ENCODE measurements at regions not wholly inside any gene's neighbourhood (a gene's known extent, or its start where the extent isn't known, plus 50 kb on each side); places are given as distances from the start of the nearest gene placed in this dataset.
A peak's percentile ranks its signal among the peaks of the same experiment; 100 is the strongest.

GRCh38 chr6:152863618-152864326, 113.2 kb downstream of the VIP start:
- in situ Hi-C loops (cut with MboI; ENCODE audit: low sequenced_read_pairs in 4 of 4) (loop anchor here in 3 of 4 donors (10.0 to 25.0 kb wide), 2 partner anchors 161 to 174 kb away; no protein-coding TSS in a partner anchor), intact Hi-C loops (cut with DNase I; ENCODE audit: low total_unique reads) (loop anchor here (1.0 to 2.0 kb wide), 3 partner anchors 35 to 161 kb away; no protein-coding TSS in a partner anchor)
- H3K9me3 ChIP-seq, result no peaks in the 10 kb centered on the region
- ATAC-seq (peak; percentile 65 to 82), DNase-seq (peak; percentile 25 to 38)
- H3K27ac ChIP-seq, result no peak overlapping the region
- no peak overlapping the region for H3K4me3 ChIP-seq
- TF ChIP-seq, protein P1, sequence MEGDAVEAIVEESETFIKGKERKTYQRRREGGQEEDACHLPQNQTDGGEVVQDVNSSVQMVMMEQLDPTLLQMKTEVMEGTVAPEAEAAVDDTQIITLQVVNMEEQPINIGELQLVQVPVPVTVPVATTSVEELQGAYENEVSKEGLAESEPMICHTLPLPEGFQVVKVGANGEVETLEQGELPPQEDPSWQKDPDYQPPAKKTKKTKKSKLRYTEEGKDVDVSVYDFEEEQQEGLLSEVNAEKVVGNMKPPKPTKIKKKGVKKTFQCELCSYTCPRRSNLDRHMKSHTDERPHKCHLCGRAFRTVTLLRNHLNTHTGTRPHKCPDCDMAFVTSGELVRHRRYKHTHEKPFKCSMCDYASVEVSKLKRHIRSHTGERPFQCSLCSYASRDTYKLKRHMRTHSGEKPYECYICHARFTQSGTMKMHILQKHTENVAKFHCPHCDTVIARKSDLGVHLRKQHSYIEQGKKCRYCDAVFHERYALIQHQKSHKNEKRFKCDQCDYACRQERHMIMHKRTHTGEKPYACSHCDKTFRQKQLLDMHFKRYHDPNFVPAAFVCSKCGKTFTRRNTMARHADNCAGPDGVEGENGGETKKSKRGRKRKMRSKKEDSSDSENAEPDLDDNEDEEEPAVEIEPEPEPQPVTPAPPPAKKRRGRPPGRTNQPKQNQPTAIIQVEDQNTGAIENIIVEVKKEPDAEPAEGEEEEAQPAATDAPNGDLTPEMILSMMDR (IDR thresholded peaks at IDR 0.05 in 4 of 5, conservative IDR thresholded peaks at IDR 0.05 in 1 of 5), result peak; percentile 50 to 73 (median 68)
- no peak for TF ChIP-seq POLR2A (IDR thresholded peaks at IDR 0.05)
- no peaks in the 10 kb centered on the region for H3K36me3 ChIP-seq
- H3K4me1 ChIP-seq, result no peaks in the 10 kb centered on the region
- no peaks in the 10 kb centered on the region for H3K27me3 ChIP-seq

GRCh38 chr6:152874267-152874666, 108.6 kb downstream of the FBXO5 start:
- H3K4me1 ChIP-seq, result no peaks in the 10 kb centered on the region
- in situ Hi-C loops (cut with MboI; ENCODE audit: low sequenced_read_pairs in 4 of 4), result loop anchor here in 1 of 4 donors (25.0 kb wide), 1 partner anchor 163 kb away; no protein-coding TSS in a partner anchor
- ATAC-seq, result no peak
- intact Hi-C loops (cut with DNase I; ENCODE audit: low total_unique reads), result no loop called here
- TF ChIP-seq POLR2A (IDR thresholded peaks at IDR 0.05), result no peak
- TF ChIP-seq, protein P1 (IDR thresholded peaks at IDR 0.05 in 4 of 5, conservative IDR thresholded peaks at IDR 0.05 in 1 of 5), result no peak
- no peaks in the 10 kb centered on the region for H3K36me3 ChIP-seq
- H3K9me3 ChIP-seq, result no peaks in the 10 kb centered on the region
- H3K27me3 ChIP-seq, result no peaks in the 10 kb centered on the region
- no peak for DNase-seq
- no peak overlapping the region for H3K27ac ChIP-seq
- no peak overlapping the region for H3K4me3 ChIP-seq

DNA sequence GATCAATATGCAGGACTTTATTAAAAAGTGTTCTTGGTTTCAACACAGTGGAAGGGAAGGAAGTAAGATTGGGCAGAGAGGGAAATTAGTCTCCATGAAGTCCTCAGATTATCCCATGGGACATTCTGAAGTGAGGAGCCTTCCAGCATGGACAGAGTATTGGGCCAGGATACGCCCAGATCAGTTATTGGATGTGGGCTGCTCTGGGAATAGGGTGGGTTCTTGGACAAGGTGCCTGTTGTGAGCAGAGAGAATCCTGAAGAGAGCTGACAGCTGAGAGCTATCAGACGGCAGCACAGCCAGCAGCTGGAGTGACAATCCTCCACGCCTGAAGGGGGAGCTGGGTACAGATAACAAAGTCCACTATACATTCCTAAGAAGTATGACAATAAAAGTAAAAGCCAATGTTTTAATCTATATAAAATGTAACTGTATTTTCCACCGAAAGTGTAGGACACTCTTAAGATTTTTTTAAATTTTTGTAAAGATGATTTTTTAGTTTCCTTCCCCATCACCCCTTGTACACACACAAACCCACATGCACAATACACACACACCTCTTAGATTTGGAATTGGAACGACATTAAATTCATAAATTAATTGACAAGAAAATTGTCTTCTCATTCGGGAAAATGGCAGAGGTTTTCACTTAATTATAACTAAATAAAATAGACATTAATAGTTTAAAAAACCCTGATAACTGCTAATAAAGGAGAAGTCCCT, 107.8 kb downstream of the FBXO5 start:
- intact Hi-C loops (cut with DNase I; ENCODE audit: low total_unique reads), result no loop called here
- H3K9me3 ChIP-seq, result no peaks in the 10 kb centered on the region
- no peak for TF ChIP-seq POLR2A (IDR thresholded peaks at IDR 0.05)
- TF ChIP-seq, protein P1 (IDR thresholded peaks at IDR 0.05 in 4 of 5, conservative IDR thresholded peaks at IDR 0.05 in 1 of 5), result no peak

GRCh38 chr6:152879681-152880080, 103.2 kb downstream of the FBXO5 start:
- no peaks in the 10 kb centered on the region for H3K27me3 ChIP-seq
- no peak overlapping the region for H3K27ac ChIP-seq
- H3K9me3 ChIP-seq, result no peaks in the 10 kb centered on the region
- ATAC-seq (no peak), DNase-seq (no peak)
- intact Hi-C loops (cut with DNase I; ENCODE audit: low total_unique reads), result no loop called here
- no peak for TF ChIP-seq POLR2A (IDR thresholded peaks at IDR 0.05)
- TF ChIP-seq, protein P1 (IDR thresholded peaks at IDR 0.05 in 4 of 5, conservative IDR thresholded peaks at IDR 0.05 in 1 of 5), result no peak
- H3K36me3 ChIP-seq, result no peaks in the 10 kb centered on the region
- in situ Hi-C loops (cut with MboI; ENCODE audit: low sequenced_read_pairs in 4 of 4), result no loop called here
- H3K4me1 ChIP-seq, result no peaks in the 10 kb centered on the region
- no peak overlapping the region for H3K4me3 ChIP-seq

More for the DNA sequence above, 107.8 kb downstream of the FBXO5 start:
- Histone ChIP-seq H3K4me1 (no peaks in the 10 kb centered on the region), H3K36me3 (no peaks in the 10 kb centered on the region), H3K4me3 (no peak overlapping the region), H3K27me3 (no peaks in the 10 kb centered on the region), H3K27ac (no peak overlapping the region)
- DNase-seq (no peak), ATAC-seq (no peak)
- in situ Hi-C loops (cut with MboI; ENCODE audit: low sequenced_read_pairs in 4 of 4), result loop anchor here in 1 of 4 donors (25.0 kb wide), 1 partner anchor 162 kb away; no protein-coding TSS in a partner anchor

Data from gastrocnemius medialis (tissue), 4 donors.